Left lung (tissue), 4 donors: ENCODE measurements at regions not wholly inside any gene's neighbourhood (a gene's known extent, or its start where the extent isn't known, plus 50 kb on each side); places are given as distances from the start of the nearest gene placed in this dataset.
A peak's percentile ranks its signal among the peaks of the same experiment; 100 is the strongest.
"Not testable (repeated sequence)": the region's sequence is repeated elsewhere in the genome, so short reads cannot be mapped to it uniquely, and the experiment has no call there.

ENCODE experiments used
- ATAC-seq: fragments of 200-7000 bp; cut with Tn5 transposase; one replicate; pipeline ENCODE4 v1.9.1; 2020; ENCODE audit warnings: moderate library complexity
- DNase-seq, 4 donors: peaks; one replicate each; pipeline ENCODE4 v3.0.0-alpha.2; 2013 to 2020
- H3K27ac ChIP-seq, 2 donors: fragments of 200-600 bp; sonication (generic) in 1 of 2; one replicate each; pipeline versions ENCODE4 v1.5.0 to v1.8.0; 2020 to 2021
- H3K27me3 ChIP-seq, 2 donors: fragments of 200-600 bp; sonication (generic) in 1 of 2; one replicate each; pipeline versions ENCODE4 v1.5.0 to v1.8.0; 2020 to 2021
- H3K36me3 ChIP-seq, 2 donors: fragments of 200-600 bp; sonication (generic) in 1 of 2; one replicate each; pipeline versions ENCODE4 v1.5.0 to v1.8.0; 2020 to 2021
- H3K4me1 ChIP-seq, 2 donors: fragments of 200-600 bp; one replicate each; pipeline ENCODE4 v1.8.0; 2021
- H3K4me3 ChIP-seq, 2 donors: fragments of 200-600 bp; sonication (generic) in 1 of 2; one replicate each; pipeline versions ENCODE4 v1.5.0 to v1.8.0; 2020 to 2021; ENCODE audit warnings: mild to moderate bottlenecking in 1 of 2
- H3K9me3 ChIP-seq, 2 donors: fragments of 200-600 bp; sonication (generic) in 1 of 2; one replicate each; pipeline versions ENCODE4 v1.5.0 to v1.8.0; 2020 to 2021
- intact Hi-C, 2 donors: fragments of 100-400 bp; cut with DNase I; formaldehyde crosslinking; loops; one replicate each; pipeline versions ENCODE4 v1.11.2 to v1.14.2; 2022
- TF ChIP-seq, protein P1 (sequence below), 2 donors: fragments of 200-600 bp; sonication (generic) in 1 of 2; IDR thresholded peaks; one replicate each; pipeline versions ENCODE4 v1.5.0 to v1.8.0; 2021; ENCODE audit warnings: antibody characterized with exemption in 2 of 2
- donor health status: DM: no; HTN: yes; CAD: no.
- donor health status: DM: no; HTN: no; CAD: no.

DNA sequence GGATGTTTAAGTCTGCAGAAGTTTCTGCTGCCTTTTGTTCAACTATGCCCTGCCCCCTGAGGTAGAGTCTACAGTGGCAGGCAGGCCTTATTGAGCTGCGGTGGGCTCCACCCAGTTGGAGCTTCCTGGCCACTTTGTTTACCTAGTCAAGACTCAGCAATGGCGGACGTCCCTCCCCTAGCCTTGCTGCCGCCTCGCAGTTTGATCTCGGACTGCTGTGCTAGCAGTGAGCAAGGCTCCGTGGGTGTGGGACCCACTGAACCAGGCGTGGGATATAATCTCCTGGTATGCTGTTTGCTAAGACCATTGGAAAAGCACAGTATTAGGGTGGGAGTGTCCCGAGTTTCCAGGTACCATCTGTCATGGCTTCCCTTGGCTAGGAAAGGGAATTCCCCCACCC, 79.4 kb upstream of the RPS6KA6 start:
- H3K9me3 ChIP-seq, H3K36me3 ChIP-seq, H3K4me1 ChIP-seq, intact Hi-C loops, H3K27me3 ChIP-seq, ATAC-seq, H3K27ac ChIP-seq, H3K4me3 ChIP-seq: not testable (repeated sequence)
- peak in 1 of 4 donors; percentile 13 for DNase-seq

DNA sequence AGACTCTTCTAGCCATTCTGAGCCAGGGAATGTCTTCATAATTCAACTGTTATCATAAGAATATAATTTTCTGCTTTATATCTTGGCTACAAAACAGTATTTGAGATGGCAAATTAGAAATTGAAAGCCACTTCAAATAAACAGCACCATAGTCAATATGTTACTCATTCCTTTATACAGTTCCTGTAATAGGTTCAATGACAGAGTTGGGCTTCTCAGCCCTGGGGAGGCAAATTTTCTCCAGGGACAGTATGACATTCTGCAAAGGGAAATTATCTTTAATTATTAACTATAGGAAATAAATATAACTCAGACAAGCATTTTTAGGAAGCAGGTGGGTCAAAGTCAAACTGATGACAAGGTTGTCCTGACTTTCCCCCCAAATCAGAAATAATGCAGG, 71.9 kb upstream of the RPS6KA6 start:
- DNase-seq = no peak
- Histone ChIP-seq H3K4me1 (no peaks in the 10 kb centered on the region), H3K4me3 (no peak overlapping the region), H3K9me3 (no peaks in the 10 kb centered on the region), H3K36me3 (no peaks in the 10 kb centered on the region), H3K27me3 (no peaks in the 10 kb centered on the region), H3K27ac (no peak overlapping the region)
- no peak for ATAC-seq
- intact Hi-C loops = no loop called here
- TF ChIP-seq, protein P1, sequence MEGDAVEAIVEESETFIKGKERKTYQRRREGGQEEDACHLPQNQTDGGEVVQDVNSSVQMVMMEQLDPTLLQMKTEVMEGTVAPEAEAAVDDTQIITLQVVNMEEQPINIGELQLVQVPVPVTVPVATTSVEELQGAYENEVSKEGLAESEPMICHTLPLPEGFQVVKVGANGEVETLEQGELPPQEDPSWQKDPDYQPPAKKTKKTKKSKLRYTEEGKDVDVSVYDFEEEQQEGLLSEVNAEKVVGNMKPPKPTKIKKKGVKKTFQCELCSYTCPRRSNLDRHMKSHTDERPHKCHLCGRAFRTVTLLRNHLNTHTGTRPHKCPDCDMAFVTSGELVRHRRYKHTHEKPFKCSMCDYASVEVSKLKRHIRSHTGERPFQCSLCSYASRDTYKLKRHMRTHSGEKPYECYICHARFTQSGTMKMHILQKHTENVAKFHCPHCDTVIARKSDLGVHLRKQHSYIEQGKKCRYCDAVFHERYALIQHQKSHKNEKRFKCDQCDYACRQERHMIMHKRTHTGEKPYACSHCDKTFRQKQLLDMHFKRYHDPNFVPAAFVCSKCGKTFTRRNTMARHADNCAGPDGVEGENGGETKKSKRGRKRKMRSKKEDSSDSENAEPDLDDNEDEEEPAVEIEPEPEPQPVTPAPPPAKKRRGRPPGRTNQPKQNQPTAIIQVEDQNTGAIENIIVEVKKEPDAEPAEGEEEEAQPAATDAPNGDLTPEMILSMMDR (IDR thresholded peaks at IDR 0.05) = no peak

DNA sequence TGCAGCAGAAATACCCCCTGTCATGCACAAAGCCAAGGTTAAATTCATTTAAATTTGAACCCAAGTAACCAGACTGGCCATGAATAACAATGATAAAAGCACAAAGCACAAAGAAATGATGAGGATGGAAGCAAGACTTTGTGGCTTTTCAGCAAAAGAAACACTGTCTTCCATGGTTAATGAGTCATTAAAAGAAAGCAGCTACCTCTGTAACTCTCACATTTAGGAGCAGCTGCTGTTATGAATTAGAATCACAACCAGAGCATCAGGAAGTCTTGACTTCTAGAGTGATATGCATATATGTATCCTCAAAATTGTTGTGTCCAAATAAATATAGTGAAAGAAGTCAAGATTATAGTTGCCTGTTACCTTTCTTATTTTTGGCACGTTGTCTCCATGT, 70.7 kb upstream of the RPS6KA6 start:
- H3K4me1 ChIP-seq = no peaks in the 10 kb centered on the region
- DNase-seq (no peak), ATAC-seq (no peak)
- H3K4me3 ChIP-seq = no peak overlapping the region
- intact Hi-C loops = no loop called here
- no peak overlapping the region for H3K27ac ChIP-seq
- H3K36me3 ChIP-seq = no peaks in the 10 kb centered on the region
- H3K9me3 ChIP-seq = no peaks in the 10 kb centered on the region
- no peaks in the 10 kb centered on the region for H3K27me3 ChIP-seq
- TF ChIP-seq, protein P1 (IDR thresholded peaks at IDR 0.05) = no peak

DNA sequence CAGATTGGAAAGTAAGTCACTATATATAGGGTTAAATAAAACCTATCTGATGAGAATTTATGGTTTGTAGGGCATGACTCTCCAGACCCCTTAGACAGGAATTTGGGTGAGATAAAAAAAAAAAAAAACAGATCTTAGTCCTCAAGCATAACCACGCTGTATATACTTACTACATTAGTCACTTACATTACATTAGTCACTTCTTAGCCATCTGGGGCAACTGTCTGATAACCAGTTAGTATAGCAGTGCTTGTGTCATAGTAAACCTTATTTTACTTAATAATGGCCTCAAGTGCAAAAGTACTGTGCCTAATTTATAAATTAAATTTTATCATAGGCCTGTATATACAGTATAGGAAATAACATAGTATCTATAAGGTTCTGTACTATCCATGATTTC, 60.2 kb upstream of the RPS6KA6 start:
- TF ChIP-seq, protein P1 (IDR thresholded peaks at IDR 0.05) = no peak
- no peak for ATAC-seq
- Histone ChIP-seq H3K27me3 (no peaks in the 10 kb centered on the region), H3K9me3 (no peaks in the 10 kb centered on the region), H3K36me3 (no peaks in the 10 kb centered on the region), H3K4me3 (no peak overlapping the region), H3K27ac (no peak overlapping the region), H3K4me1 (no peaks in the 10 kb centered on the region)
- DNase-seq = no peak
- intact Hi-C loops = no loop called here

DNA sequence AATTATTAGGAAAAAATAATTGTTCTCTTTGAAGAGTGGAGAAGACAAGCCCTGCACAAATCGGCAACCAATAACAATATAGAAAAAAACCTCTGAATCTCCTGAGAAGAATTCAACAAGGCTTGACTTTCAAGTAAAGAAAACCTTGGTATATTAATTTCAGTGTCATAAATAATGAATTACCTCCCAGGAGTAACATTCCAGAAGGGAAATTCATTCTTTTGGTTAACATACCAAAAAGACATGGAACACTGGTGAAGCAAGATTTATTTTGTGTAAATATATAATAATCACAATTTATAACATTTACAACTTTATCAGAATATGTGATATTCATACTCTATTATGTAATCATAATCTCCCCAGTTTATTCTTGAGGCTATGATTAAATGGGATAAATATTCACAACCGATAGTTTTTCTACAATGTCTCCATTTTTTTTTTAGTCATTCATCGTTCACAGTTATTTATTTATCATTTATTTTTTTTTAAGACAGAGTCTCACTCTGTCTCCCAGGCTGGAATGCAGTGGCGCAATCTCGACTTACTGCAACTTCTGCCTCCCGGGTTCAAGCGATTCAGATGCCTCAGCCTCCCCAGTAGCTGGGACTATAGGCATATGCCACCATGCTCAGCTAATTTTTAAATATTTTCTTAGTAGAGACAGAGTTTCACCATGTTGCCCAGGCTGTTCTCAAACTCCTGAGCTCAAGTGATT, 53.0 kb upstream of the RPS6KA6 start:
- intact Hi-C loops = no loop called here
- Histone ChIP-seq H3K27me3 (no peaks in the 10 kb centered on the region), H3K9me3 (no peaks in the 10 kb centered on the region), H3K36me3 (no peaks in the 10 kb centered on the region), H3K4me3 (no peak overlapping the region), H3K4me1 (no peaks in the 10 kb centered on the region), H3K27ac (no peak overlapping the region)
- TF ChIP-seq, protein P1 (IDR thresholded peaks at IDR 0.05) = no peak
- ATAC-seq (no peak), DNase-seq (no peak)
